ENCODE measurements at regions not wholly inside any gene's neighbourhood (a gene's known extent, or its start where the extent isn't known, plus 50 kb on each side); places are given as distances from the start of the nearest gene placed in this dataset.
A peak's percentile ranks its signal among the peaks of the same experiment; 100 is the strongest.

DNA sequence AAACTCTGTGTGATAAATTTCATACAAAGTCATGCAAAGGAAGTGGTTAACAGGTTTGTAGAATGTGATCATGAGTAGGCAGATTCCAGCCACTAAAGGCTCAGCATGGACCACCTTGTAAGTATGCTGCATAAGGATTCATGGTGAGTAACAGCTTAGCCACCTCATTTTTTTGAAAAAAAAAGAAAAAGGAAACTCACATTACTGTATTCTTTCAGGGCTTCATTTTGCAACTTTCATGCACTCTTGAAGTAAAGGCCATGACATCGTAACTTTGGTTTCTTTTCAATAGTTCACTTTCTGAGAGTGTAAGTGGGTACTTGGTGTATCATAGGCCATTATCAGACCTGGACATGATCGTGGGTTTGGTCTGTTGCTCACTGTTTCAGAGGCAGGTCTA is 175.1 kb downstream of the PCSK1 start:
- ATAC-seq (no peak), DNase-seq (ENCODE audit: low read depth in 1 of 2, low spot score in 1 of 2) (no peak), FAIRE-seq (no peak)
- H3K4me1 ChIP-seq = peaks cover 60% of the 10 kb centered on the region
- CTCF ChIA-PET = no interaction called here
- H3K4me2 ChIP-seq = no peak overlapping the region
- no peak overlapping the region for H3K4me3 ChIP-seq
- H3K27ac ChIP-seq = peak overlapping the region; percentile 73 to 79; a peak in 5 of 6 replicates
- peaks cover 8% of the 10 kb centered on the region; the same call in 1 of the 3 replicates for H3K9me3 ChIP-seq
- POLR2A ChIA-PET = no interaction called here
- WGBS (ENCODE audit: missing lambda C conversion rate) = 90% methylated on average over 2 of the region's 2 CpGs
- TF ChIP-seq ZNF302 (CRISPR knock-in tag; IDR thresholded peaks at IDR 0.05) (no peak), HOXB13 (CRISPR knock-in tag; IDR thresholded peaks at IDR 0.05; ENCODE audit: low read depth) (no peak), TP53 (CRISPR knock-in tag; IDR thresholded peaks at IDR 0.05) (no peak), NFE2L2 (conservative IDR thresholded peaks at IDR 0.05; ENCODE audit: low read length) (no peak), NR3C1 (IDR thresholded peaks at IDR 0.05) (no peak), RCOR1 (IDR thresholded peaks at IDR 0.05; ENCODE audit: low read depth, low read length) (no peak), RNF2 (IDR thresholded peaks at IDR 0.05; ENCODE audit: borderline replicate concordance, low read depth) (no peak), TFCP2L1 (CRISPR knock-in tag; IDR thresholded peaks at IDR 0.05) (no peak), HDAC2 (IDR thresholded peaks at IDR 0.05) (no peak), FOSL2 (IDR thresholded peaks at IDR 0.05) (no peak), FOSL2 (CRISPR knock-in tag; IDR thresholded peaks at IDR 0.05) (no peak), KDM5A (IDR thresholded peaks at IDR 0.05) (no peak), CHD4 (IDR thresholded peaks at IDR 0.05; ENCODE audit: borderline replicate concordance) (no peak), ZC3H11A (IDR thresholded peaks at IDR 0.05) (no peak), ZFP36 (IDR thresholded peaks at IDR 0.05; ENCODE audit: borderline replicate concordance, partially characterized antibody) (no peak), MAZ (IDR thresholded peaks at IDR 0.05; ENCODE audit: borderline replicate concordance, low read depth, low read length) (no peak), RAD21 (conservative IDR thresholded peaks at IDR 0.05 in 1 of 2, IDR thresholded peaks at IDR 0.05 in 1 of 2) (no peak), HEYL (CRISPR knock-in tag; IDR thresholded peaks at IDR 0.05) (no peak), GATA3 (IDR thresholded peaks at IDR 0.05; ENCODE audit: borderline replicate concordance) (no peak)
- TF ChIP-seq, protein P1, sequence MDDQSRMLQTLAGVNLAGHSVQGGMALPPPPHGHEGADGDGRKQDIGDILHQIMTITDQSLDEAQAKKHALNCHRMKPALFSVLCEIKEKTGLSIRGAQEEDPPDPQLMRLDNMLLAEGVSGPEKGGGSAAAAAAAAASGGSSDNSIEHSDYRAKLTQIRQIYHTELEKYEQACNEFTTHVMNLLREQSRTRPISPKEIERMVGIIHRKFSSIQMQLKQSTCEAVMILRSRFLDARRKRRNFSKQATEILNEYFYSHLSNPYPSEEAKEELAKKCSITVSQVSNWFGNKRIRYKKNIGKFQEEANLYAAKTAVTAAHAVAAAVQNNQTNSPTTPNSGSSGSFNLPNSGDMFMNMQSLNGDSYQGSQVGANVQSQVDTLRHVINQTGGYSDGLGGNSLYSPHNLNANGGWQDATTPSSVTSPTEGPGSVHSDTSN (IDR thresholded peaks at IDR 0.05) = no peak
- TF ChIP-seq, protein P2, sequence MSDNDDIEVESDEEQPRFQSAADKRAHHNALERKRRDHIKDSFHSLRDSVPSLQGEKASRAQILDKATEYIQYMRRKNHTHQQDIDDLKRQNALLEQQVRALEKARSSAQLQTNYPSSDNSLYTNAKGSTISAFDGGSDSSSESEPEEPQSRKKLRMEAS (IDR thresholded peaks at IDR 0.05) = no peak

GRCh38 chr5:96256795-96257470 is 176.1 kb downstream of the PCSK1 start:
- Histone ChIP-seq H3K9me3 (peaks cover 8% of the 10 kb centered on the region; the same call in 1 of the 3 replicates), H3K27ac (peak overlapping the region; percentile 73 to 79; a peak in 3 of 6 replicates), H3K4me1 (peaks cover 60% of the 10 kb centered on the region), H3K4me2 (peak overlapping the region; percentile 15; the same call in 2 of the 3 replicates), H3K4me3 (no peak overlapping the region)
- WGBS (ENCODE audit: missing lambda C conversion rate) = 7% methylated on average over 5 of the region's 5 CpGs
- peak; percentile 54 to 86 for DNase-seq (ENCODE audit: low read depth in 1 of 2, low spot score in 1 of 2)
- peak; percentile 90 to 91 for ATAC-seq
- CTCF ChIA-PET = no interaction called here
- peak; percentile 82 for FAIRE-seq
- POLR2A ChIA-PET = no interaction called here
- TF ChIP-seq, protein P3, sequence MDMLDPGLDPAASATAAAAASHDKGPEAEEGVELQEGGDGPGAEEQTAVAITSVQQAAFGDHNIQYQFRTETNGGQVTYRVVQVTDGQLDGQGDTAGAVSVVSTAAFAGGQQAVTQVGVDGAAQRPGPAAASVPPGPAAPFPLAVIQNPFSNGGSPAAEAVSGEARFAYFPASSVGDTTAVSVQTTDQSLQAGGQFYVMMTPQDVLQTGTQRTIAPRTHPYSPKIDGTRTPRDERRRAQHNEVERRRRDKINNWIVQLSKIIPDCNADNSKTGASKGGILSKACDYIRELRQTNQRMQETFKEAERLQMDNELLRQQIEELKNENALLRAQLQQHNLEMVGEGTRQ (IDR thresholded peaks at IDR 0.05) = no peak
- no peak for TF ChIP-seq POLR2A (IDR thresholded peaks at IDR 0.05; ENCODE audit: low read length)
- TF ChIP-seq RARB (CRISPR knock-in tag; IDR thresholded peaks at IDR 0.05) = no peak
- no peak for TF ChIP-seq HOXB5 (CRISPR knock-in tag; IDR thresholded peaks at IDR 0.05)
- TF ChIP-seq EHMT2 (IDR thresholded peaks at IDR 0.05; ENCODE audit: low read depth) = no peak
- TF ChIP-seq, protein P4, sequence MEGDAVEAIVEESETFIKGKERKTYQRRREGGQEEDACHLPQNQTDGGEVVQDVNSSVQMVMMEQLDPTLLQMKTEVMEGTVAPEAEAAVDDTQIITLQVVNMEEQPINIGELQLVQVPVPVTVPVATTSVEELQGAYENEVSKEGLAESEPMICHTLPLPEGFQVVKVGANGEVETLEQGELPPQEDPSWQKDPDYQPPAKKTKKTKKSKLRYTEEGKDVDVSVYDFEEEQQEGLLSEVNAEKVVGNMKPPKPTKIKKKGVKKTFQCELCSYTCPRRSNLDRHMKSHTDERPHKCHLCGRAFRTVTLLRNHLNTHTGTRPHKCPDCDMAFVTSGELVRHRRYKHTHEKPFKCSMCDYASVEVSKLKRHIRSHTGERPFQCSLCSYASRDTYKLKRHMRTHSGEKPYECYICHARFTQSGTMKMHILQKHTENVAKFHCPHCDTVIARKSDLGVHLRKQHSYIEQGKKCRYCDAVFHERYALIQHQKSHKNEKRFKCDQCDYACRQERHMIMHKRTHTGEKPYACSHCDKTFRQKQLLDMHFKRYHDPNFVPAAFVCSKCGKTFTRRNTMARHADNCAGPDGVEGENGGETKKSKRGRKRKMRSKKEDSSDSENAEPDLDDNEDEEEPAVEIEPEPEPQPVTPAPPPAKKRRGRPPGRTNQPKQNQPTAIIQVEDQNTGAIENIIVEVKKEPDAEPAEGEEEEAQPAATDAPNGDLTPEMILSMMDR (IDR thresholded peaks at IDR 0.05) = peak; percentile 52; the same call in 2 of the 3 replicates
- peak; percentile 49 to 57; a peak in 4 of 5 replicates for TF ChIP-seq RAD21 (conservative IDR thresholded peaks at IDR 0.05 in 1 of 2, IDR thresholded peaks at IDR 0.05 in 1 of 2)
- TF ChIP-seq MAFK (IDR thresholded peaks at IDR 0.05; ENCODE audit: partially characterized antibody) = peak; percentile 92
- no peak for TF ChIP-seq HOXA7 (CRISPR knock-in tag; IDR thresholded peaks at IDR 0.05)
- TF ChIP-seq GATA3 (IDR thresholded peaks at IDR 0.05; ENCODE audit: borderline replicate concordance) = no peak
- no peak for TF ChIP-seq FOSL2 (IDR thresholded peaks at IDR 0.05)
- TF ChIP-seq FOSL2 (CRISPR knock-in tag; IDR thresholded peaks at IDR 0.05) = peak; percentile 37; the same call in 1 of the 2 replicates
- peak; percentile 54 for TF ChIP-seq SMC3 (IDR thresholded peaks at IDR 0.05)
- no peak for TF ChIP-seq NR3C1 (IDR thresholded peaks at IDR 0.05)
- TF ChIP-seq, protein P2 (IDR thresholded peaks at IDR 0.05) = peak; percentile 63; the same call in 1 of the 2 replicates
- TF ChIP-seq RCOR1 (IDR thresholded peaks at IDR 0.05; ENCODE audit: low read depth, low read length) = no peak
- TF ChIP-seq EP300 (IDR thresholded peaks at IDR 0.05) = no peak
- no peak for TF ChIP-seq JUNB (IDR thresholded peaks at IDR 0.05)

Measured in A549 (cell line).